Amniotic stem cell (primary cell): ENCODE measurements at regions not wholly inside any gene's neighbourhood (a gene's known extent, or its start where the extent isn't known, plus 50 kb on each side); places are given as distances from the start of the nearest gene placed in this dataset.

ENCODE experiments used
- DNase-seq: peaks from one replicate; lab custom pipeline; 2025; lab: John Stamatoyannopoulos, UW

GRCh38 chr18:28715206-28715605 lies 538.3 kb upstream of the CDH2 start:
- DNase-seq: no peak

- no peak for DNase-seq
Observed at GRCh38 chr18:28714498-28714897, 537.6 kb upstream of the CDH2 start.

- no peak for DNase-seq
Observed at GRCh38 chr18:28712796-28713425, 536.0 kb upstream of the CDH2 start.

- no peak for DNase-seq
Observed at GRCh38 chr18:28712172-28712571, 535.2 kb upstream of the CDH2 start.

GRCh38 chr18:28711096-28711495 lies 534.2 kb upstream of the CDH2 start:
- no peak for DNase-seq

GRCh38 chr18:28707006-28707405 lies 530.1 kb upstream of the CDH2 start:
- DNase-seq: no peak

GRCh38 chr18:28706397-28706796 lies 529.5 kb upstream of the CDH2 start:
- DNase-seq: no peak

- no peak for DNase-seq
Observed at GRCh38 chr18:28705482-28705881, 528.6 kb upstream of the CDH2 start.

GRCh38 chr18:28692337-28692736 lies 515.4 kb upstream of the CDH2 start:
- DNase-seq: no peak

- DNase-seq: no peak
Observed at GRCh38 chr18:28691496-28691840, 514.5 kb upstream of the CDH2 start.

- no peak for DNase-seq
Observed at GRCh38 chr18:28690836-28691495, 514.0 kb upstream of the CDH2 start.

- no peak for DNase-seq
Observed at GRCh38 chr18:28690100-28690499, 513.2 kb upstream of the CDH2 start.

GRCh38 chr18:28689588-28689987 lies 512.7 kb upstream of the CDH2 start:
- DNase-seq: no peak

- DNase-seq: no peak
Observed at GRCh38 chr18:28684746-28685355, 507.9 kb upstream of the CDH2 start.

GRCh38 chr18:28682912-28683311 lies 506.0 kb upstream of the CDH2 start:
- DNase-seq: no peak

- no peak for DNase-seq
Observed at GRCh38 chr18:28669165-28669564, 492.2 kb upstream of the CDH2 start.

- no peak for DNase-seq
Observed at GRCh38 chr18:28666216-28666615, 489.3 kb upstream of the CDH2 start.

- peak; percentile 0 for DNase-seq
Observed at GRCh38 chr18:28657961-28658360, 481.0 kb upstream of the CDH2 start.

- DNase-seq: no peak
Observed at GRCh38 chr18:28652654-28653053, 475.7 kb upstream of the CDH2 start.

GRCh38 chr18:28651298-28651697 lies 474.4 kb upstream of the CDH2 start:
- DNase-seq: no peak

- no peak for DNase-seq
Observed at GRCh38 chr18:28650860-28651259, 473.9 kb upstream of the CDH2 start.

GRCh38 chr18:28647961-28648360 lies 471.0 kb upstream of the CDH2 start:
- DNase-seq: no peak

GRCh38 chr18:28637897-28638296 lies 461.0 kb upstream of the CDH2 start:
- DNase-seq: no peak

- no peak for DNase-seq
Observed at GRCh38 chr18:28635530-28635929, 458.6 kb upstream of the CDH2 start.
